Lower leg skin (tissue), 4 donors: ENCODE measurements at regions not wholly inside any gene's neighbourhood (a gene's known extent, or its start where the extent isn't known, plus 50 kb on each side); places are given as distances from the start of the nearest gene placed in this dataset.

Experiments used
- DNase-seq, 2 donors: peaks; one replicate each; pipeline ENCODE4 v3.0.0-alpha.2; 2019; ENCODE audit warnings: low spot score in 2 of 2
- H3K4me3 ChIP-seq: fragments of 200-600 bp; sonication (generic); 2 replicates; pipeline ENCODE4 v1.5.1; 2017; ENCODE audit warnings: mild to moderate bottlenecking, low read depth; ENCODE audit not compliant: poor library complexity, severe bottlenecking
- POLR2A ChIP-seq, 2 donors: fragments of 450-650 bp; IDR thresholded peaks; one replicate each; pipeline ENCODE4 v1.6.1; 2016 to 2017; ENCODE audit warnings: antibody characterized with exemption in 2 of 2, mild to moderate bottlenecking in 1 of 2, moderate library complexity in 1 of 2
- WGBS, 2 donors: methylation state at CpG; one replicate each; pipeline ENCODE4 v1.1.5; 2018; 5-methylcytosine and 5-hydroxymethylcytosine counted together
- intact Hi-C: fragments of 100-400 bp; cut with DNase I; formaldehyde crosslinking; loops from one replicate; pipeline ENCODE4 v1.15.0; 2023; ENCODE audit warnings: low total_unique reads
- TF ChIP-seq, protein P1 (sequence below), 3 donors: fragments of 450-650 bp; IDR thresholded peaks; one replicate each; pipeline ENCODE4 v1.5.1; 2016; ENCODE audit warnings: antibody characterized with exemption in 3 of 3, mild to moderate bottlenecking in 3 of 3, moderate library complexity in 2 of 3

DNA sequence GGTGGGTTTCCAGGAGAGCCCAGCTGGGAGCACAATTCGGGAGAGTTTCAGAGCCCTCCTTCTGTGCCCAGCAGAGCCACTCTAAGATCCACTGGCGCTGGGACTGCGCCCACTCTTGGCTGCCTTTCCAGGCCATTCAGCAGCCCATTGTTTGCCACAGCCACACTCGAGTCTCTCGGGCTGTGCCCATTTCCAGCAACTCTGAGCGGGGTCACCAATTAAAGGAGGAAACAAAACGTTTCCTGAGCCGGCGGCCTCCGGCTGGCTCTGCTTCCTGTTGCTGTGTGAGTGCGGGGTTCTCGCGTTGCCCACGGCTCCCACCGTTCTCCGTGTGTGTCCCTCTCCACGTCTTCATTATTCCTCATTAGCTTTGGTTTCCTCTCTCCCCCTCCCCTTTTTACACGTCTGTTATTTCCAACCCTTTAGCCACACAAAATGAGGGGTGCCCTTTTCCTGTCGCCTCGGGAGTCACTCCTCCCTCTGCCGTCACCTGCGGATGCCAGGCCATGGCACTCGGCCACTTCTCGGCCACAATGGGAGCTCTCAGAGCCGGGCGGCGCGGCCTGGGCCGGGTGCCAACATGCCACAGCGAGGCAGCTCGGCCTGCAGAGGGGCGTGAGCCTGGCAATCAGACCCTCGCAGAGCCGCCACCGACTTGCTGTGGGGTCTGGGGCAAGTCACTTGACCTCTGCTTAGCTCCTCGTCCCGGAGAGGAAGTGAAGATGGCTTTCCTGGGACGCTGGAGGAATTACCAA, 94.3 kb upstream of the NKX2-2 start:
- H3K4me3 ChIP-seq = no peak overlapping the region
- no peak for DNase-seq
- 74% methylated on average over 38 of the region's 38 CpGs for WGBS, 2 donors
- TF ChIP-seq POLR2A (IDR thresholded peaks at IDR 0.05) = no peak
- intact Hi-C loops = no loop called here

DNA sequence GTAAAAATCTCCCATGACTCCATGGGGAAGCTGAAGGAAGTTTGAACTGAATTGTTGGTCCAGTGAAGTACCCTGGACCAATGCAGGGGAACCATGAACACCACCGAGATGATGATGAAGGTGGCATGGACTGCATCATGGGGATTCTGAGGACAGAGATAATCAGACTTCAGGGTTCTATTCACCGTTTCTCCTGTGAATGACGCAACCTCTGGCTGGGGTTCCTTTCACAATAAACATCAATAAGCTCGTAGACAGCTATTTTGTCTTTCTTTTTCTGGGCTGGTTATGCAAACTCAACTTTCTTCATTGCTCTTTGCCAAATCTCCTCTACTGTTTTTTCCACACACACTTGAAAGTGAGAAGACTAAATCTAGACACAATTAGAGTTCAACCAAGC, 87.9 kb upstream of the NKX2-2 start:
- TF ChIP-seq, protein P1, sequence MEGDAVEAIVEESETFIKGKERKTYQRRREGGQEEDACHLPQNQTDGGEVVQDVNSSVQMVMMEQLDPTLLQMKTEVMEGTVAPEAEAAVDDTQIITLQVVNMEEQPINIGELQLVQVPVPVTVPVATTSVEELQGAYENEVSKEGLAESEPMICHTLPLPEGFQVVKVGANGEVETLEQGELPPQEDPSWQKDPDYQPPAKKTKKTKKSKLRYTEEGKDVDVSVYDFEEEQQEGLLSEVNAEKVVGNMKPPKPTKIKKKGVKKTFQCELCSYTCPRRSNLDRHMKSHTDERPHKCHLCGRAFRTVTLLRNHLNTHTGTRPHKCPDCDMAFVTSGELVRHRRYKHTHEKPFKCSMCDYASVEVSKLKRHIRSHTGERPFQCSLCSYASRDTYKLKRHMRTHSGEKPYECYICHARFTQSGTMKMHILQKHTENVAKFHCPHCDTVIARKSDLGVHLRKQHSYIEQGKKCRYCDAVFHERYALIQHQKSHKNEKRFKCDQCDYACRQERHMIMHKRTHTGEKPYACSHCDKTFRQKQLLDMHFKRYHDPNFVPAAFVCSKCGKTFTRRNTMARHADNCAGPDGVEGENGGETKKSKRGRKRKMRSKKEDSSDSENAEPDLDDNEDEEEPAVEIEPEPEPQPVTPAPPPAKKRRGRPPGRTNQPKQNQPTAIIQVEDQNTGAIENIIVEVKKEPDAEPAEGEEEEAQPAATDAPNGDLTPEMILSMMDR (IDR thresholded peaks at IDR 0.05) = no peak
- no peak for TF ChIP-seq POLR2A (IDR thresholded peaks at IDR 0.05)
- no peak overlapping the region for H3K4me3 ChIP-seq
- intact Hi-C loops = no loop called here
- WGBS, 2 donors = 74 to 84% methylated on average over 4 of the region's 4 CpGs
- no peak for DNase-seq

DNA sequence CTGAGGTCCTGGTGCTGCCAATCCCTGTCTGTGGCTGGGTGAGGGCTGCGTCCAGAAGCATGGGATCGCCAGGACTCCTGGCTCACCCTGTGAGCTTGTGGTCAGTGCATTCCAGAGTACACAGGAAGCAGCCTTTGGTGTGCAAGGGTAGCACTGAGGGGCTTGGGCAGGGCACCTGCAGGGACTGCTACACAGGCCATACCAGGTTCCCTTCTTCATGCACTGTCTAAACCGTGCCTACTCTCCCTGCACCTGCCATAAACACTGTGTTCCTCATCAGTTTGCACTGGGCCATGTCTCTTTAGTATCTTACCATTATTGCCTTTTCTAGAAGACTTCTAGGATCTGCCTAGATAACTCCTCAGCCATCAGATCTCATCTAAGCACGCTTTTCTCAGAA, 72.8 kb upstream of the NKX2-2 start:
- H3K4me3 ChIP-seq = no peak overlapping the region
- 74 to 87% methylated on average over 3 to 4 of the region's 4 CpGs for WGBS, 2 donors
- intact Hi-C loops = no loop called here
- TF ChIP-seq, protein P1 (IDR thresholded peaks at IDR 0.05) = no peak
- no peak for TF ChIP-seq POLR2A (IDR thresholded peaks at IDR 0.05)
- DNase-seq = no peak

DNA sequence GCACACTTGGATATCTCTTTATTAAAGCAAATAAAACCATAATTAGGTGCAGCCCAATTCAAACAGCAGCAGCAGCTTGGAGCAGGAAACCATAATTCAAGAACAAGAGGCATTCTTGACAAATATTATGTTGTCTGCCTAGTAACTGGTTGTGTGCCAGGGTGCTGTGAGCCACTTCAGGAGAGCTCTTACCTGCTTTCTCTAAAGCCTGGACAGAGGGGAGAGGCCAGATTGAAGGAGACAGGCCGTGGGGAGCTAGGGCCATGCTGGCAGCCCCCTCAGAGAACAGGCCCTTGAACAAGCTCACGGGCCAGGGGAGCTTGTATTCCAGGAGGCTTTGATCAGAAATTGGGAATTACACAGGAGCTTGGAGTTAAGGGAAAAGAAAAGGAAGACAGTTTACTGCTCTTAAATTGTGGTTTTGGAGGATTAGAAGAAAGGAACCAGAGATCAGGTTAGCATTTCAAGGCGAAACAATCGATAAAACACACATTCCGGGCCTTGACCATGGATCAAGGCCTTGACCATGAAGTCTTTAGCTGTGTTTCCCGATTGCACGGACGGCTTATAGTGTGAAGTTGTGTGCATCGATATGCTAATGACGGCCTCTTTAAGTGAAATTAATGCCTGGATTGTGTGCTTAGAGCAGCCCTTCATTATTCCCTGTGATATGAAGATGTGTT, 69.8 kb upstream of the NKX2-2 start:
- WGBS, 2 donors = 88 to 90% methylated on average over 10 of the region's 10 CpGs
- TF ChIP-seq POLR2A (IDR thresholded peaks at IDR 0.05) = no peak
- TF ChIP-seq, protein P1 (IDR thresholded peaks at IDR 0.05) = no peak
- DNase-seq = peak in 1 of 2 donors; percentile 53
- no peak overlapping the region for H3K4me3 ChIP-seq
- intact Hi-C loops = no loop called here

DNA sequence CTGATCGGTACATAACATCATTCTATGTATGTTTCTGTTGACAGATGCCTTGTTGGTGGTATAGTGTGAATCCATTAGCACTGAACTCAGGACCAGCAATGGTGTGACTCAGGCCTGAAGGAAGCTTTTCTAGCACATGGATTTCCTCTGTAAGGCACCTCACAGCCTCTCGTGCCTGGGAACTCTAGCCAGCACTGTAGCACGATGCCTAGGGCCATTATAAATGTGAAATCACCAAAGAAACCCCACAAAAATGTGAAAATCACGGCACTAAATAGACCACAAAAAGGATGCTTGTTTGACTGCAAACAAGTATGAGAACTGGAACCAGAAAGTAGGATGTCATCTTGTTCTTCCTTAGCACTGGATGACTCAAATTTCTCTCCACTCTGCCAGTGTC, 63.7 kb upstream of the NKX2-2 start:
- no peak overlapping the region for H3K4me3 ChIP-seq
- no peak for DNase-seq
- 61 to 65% methylated on average over 4 of the region's 4 CpGs for WGBS, 2 donors
- intact Hi-C loops = loop anchor here (10.0 kb wide), 1 partner anchor 713 kb away; no protein-coding TSS in a partner anchor
- no peak for TF ChIP-seq POLR2A (IDR thresholded peaks at IDR 0.05)
- TF ChIP-seq, protein P1 (IDR thresholded peaks at IDR 0.05) = no peak

DNA sequence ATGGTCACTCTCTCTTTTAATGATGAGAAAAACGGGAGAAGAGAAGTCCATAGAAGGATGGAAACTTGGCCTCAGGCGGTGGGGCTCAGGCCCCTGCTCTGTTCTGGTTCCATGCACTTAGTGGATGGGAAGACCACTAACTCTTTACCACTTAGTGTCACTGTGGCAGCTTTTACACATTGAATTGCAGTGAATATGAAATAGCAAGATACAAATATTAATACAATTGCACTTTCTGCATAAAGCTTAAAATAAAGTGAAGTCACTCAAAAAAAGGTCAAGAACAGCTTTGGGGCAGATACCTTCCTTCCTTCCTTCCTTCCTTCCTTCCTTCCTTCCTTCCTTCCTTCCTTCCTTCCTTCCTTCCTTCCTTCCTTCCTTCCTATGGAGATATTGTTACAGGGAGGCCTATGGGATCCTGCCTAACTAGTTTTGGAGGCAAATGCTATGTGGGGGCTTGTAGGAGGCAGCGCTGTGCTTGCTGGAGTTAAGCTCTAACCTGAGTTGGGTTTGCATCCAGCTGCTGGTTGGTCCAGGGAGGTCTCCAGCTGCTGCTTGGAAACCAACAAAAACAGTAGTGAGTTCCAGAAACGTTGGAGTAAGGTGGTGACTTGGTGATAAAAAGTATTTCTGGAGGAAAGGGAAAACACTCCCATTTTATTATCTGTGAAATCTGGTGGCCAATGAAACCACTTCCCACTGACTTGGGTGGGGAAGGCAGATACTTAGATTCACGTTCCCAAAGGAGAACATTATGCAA, 62.3 kb upstream of the NKX2-2 start:
- intact Hi-C loops = loop anchor here (10.0 kb wide), 1 partner anchor 711 kb away; no protein-coding TSS in a partner anchor
- no peak overlapping the region for H3K4me3 ChIP-seq
- peak in 1 of 2 donors; percentile 46 for DNase-seq
- TF ChIP-seq POLR2A (IDR thresholded peaks at IDR 0.05) = no peak
- TF ChIP-seq, protein P1 (IDR thresholded peaks at IDR 0.05) = no peak
- WGBS, 2 donors = 48 to 52% methylated on average over 5 of the region's 5 CpGs
